DND-41 (cell line): ENCODE measurements at regions not wholly inside any gene's neighbourhood (a gene's known extent, or its start where the extent isn't known, plus 50 kb on each side); places are given as distances from the start of the nearest gene placed in this dataset.

Experiments used
- ATAC-seq: fragments of 200-7000 bp; cut with Tn5 transposase; 3 replicates; pipeline ENCODE4 v1.9.1; 2021; ENCODE audit warnings: low read depth; ENCODE audit not compliant: insufficient read depth
- DNase-seq: peaks from one replicate; pipeline ENCODE4 v3.0.0-alpha.2; 2020
- H2AFZ ChIP-seq: 2 replicates; pipeline ENCODE4 v1.6.0; 2012; ENCODE audit warnings: low read depth, low read length
- H3K27ac ChIP-seq: 2 replicates; pipeline ENCODE4 v1.5.1; 2012; ENCODE audit warnings: low read length, inconsistent platforms
- H3K27me3 ChIP-seq: fragments of 200-600 bp; sonication (generic); 2 replicates; pipeline ENCODE4 v1.6.0; 2012; ENCODE audit warnings: low read length, mild to moderate bottlenecking, inconsistent platforms; ENCODE audit not compliant: insufficient read depth, poor library complexity
- H3K36me3 ChIP-seq: 2 replicates; pipeline ENCODE4 v1.5.1; 2012; ENCODE audit warnings: low read length, inconsistent platforms; ENCODE audit not compliant: insufficient read depth
- H3K4me1 ChIP-seq: 2 replicates; pipeline ENCODE4 v1.5.1; 2012; ENCODE audit warnings: mild to moderate bottlenecking, low read length; ENCODE audit not compliant: insufficient read depth
- H3K4me2 ChIP-seq: 2 replicates; pipeline ENCODE4 v1.6.0; 2012; ENCODE audit warnings: mild to moderate bottlenecking, moderate library complexity, low read length, inconsistent platforms; ENCODE audit not compliant: insufficient read depth
- H3K4me3 ChIP-seq, 2 experiments: fragments of 200-600 bp in 1 of 2; shearing (Covaris generic) in 1 of 2; 2 replicates each; pipeline ENCODE4 v1.5.1; 2012 to 2016; ENCODE audit warnings: inconsistent platforms in 2 of 2, low read length in 2 of 2, mild to moderate bottlenecking in 2 of 2, low read depth in 1 of 2, moderate library complexity in 1 of 2
- H3K79me2 ChIP-seq: 2 replicates; pipeline ENCODE4 v1.6.0; 2012; ENCODE audit warnings: low read length, inconsistent platforms; ENCODE audit not compliant: insufficient read depth
- H3K9ac ChIP-seq: 2 replicates; pipeline ENCODE4 v1.6.0; 2012; ENCODE audit warnings: low read depth, mild to moderate bottlenecking, inconsistent platforms, low read length, moderate library complexity
- H3K9me3 ChIP-seq: 2 replicates; pipeline ENCODE4 v1.5.1; 2012; ENCODE audit warnings: low read length, moderate library complexity, mild to moderate bottlenecking, inconsistent platforms; ENCODE audit not compliant: insufficient read depth, severe bottlenecking
- H4K20me1 ChIP-seq: 2 replicates; pipeline ENCODE4 v1.6.0; 2012; ENCODE audit warnings: low read length; ENCODE audit not compliant: insufficient read depth
- EZH2 ChIP-seq: IDR thresholded peaks from 3 replicates; pipeline ENCODE4 v1.6.1; 2012; ENCODE audit warnings: borderline replicate concordance, low read depth, mild to moderate bottlenecking, moderate library complexity, low read length, inconsistent platforms; ENCODE audit not compliant: severe bottlenecking
- TF ChIP-seq, protein P1 (sequence below): IDR thresholded peaks from 2 replicates; pipeline ENCODE4 v1.5.1; 2012; ENCODE audit warnings: borderline replicate concordance, low read length, moderate library complexity, mild to moderate bottlenecking; ENCODE audit not compliant: poor library complexity, severe bottlenecking; ENCODE audit errors: extremely low read depth

DNA sequence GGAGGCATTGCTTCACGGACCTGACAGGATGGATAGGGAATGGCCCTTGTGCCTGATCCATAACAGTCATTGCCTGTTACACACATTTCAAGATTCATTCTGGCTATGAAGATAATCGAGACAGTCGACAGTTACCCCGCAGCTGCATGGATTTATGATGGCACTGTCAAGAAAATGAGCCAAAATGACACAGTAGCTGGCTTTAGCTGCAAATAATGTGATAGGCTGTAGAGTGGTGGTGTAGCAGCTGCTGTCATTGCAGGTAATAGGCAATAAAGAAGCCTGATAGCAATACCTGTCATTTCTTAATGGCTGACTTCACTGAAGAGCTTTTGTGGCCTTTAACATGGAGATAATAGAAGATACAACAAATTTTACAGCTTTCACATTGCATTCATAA, 1085.2 kb upstream of the ARRDC3 start:
- H3K9me3 ChIP-seq = no peaks in the 10 kb centered on the region
- H3K4me3 ChIP-seq = no peak overlapping the region
- H3K79me2 ChIP-seq = no peaks in the 10 kb centered on the region
- no peak for DNase-seq
- no peaks in the 10 kb centered on the region for H3K27me3 ChIP-seq
- ATAC-seq = no peak
- H2AFZ ChIP-seq = no peak overlapping the region
- no peaks in the 10 kb centered on the region for H3K4me1 ChIP-seq
- H3K36me3 ChIP-seq = no peaks in the 10 kb centered on the region
- no peak overlapping the region for H3K27ac ChIP-seq
- H3K4me2 ChIP-seq = no peak overlapping the region
- H3K9ac ChIP-seq = no peak overlapping the region
- TF ChIP-seq, protein P1, sequence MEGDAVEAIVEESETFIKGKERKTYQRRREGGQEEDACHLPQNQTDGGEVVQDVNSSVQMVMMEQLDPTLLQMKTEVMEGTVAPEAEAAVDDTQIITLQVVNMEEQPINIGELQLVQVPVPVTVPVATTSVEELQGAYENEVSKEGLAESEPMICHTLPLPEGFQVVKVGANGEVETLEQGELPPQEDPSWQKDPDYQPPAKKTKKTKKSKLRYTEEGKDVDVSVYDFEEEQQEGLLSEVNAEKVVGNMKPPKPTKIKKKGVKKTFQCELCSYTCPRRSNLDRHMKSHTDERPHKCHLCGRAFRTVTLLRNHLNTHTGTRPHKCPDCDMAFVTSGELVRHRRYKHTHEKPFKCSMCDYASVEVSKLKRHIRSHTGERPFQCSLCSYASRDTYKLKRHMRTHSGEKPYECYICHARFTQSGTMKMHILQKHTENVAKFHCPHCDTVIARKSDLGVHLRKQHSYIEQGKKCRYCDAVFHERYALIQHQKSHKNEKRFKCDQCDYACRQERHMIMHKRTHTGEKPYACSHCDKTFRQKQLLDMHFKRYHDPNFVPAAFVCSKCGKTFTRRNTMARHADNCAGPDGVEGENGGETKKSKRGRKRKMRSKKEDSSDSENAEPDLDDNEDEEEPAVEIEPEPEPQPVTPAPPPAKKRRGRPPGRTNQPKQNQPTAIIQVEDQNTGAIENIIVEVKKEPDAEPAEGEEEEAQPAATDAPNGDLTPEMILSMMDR = no peak
- no peaks in the 10 kb centered on the region for H4K20me1 ChIP-seq

DNA sequence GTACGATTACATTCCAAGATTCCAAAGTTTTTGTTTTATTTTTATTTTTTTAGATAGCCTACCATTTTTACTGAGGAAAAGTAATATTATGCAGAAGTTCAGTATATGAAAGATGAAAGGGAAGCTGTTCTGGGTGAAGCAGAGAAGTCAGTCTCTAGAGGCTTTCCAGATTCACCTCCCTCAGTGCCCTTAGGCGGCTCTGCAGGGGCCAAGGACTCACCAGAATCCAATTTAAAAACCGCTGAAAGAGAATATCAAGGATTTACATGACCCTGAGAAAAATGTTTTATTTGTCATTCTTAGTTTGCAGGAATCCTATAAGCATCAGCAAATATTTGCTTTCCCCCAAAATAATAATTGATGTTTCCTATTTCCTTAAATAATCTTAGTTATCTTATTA, 1084.6 kb upstream of the ARRDC3 start:
- ATAC-seq (no peak), DNase-seq (no peak)
- Histone ChIP-seq H3K27me3 (no peaks in the 10 kb centered on the region), H3K4me2 (no peak overlapping the region), H3K9ac (no peak overlapping the region), H3K4me3 (no peak overlapping the region), H3K27ac (no peak overlapping the region), H3K9me3 (no peaks in the 10 kb centered on the region), H3K36me3 (no peaks in the 10 kb centered on the region), H2AFZ (no peak overlapping the region), H3K79me2 (no peaks in the 10 kb centered on the region), H3K4me1 (no peaks in the 10 kb centered on the region), H4K20me1 (no peaks in the 10 kb centered on the region)
- no peak for TF ChIP-seq EZH2
- TF ChIP-seq, protein P1 = no peak

DNA sequence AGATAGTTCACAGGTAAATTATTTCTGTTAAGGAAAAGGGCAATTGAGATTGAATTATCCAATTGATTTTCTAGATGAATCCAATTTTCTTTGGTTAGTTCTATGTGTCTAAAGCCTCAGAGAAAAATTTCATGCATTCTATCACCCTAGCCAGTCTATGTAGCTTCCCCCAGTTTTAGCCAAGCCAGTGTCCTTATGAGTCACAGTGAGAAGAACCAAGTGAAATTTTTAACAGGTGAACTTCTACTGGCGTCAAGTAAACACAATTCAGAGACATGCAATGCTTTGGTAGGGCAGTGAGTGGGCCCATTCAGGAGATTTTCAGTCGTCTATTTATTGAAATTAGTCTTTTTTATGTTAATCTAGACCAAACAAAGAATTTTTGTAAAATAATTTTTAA, 1077.4 kb upstream of the ARRDC3 start:
- Histone ChIP-seq H2AFZ (no peak overlapping the region), H4K20me1 (no peaks in the 10 kb centered on the region), H3K27ac (no peak overlapping the region), H3K4me3 (no peak overlapping the region), H3K79me2 (no peaks in the 10 kb centered on the region), H3K27me3 (no peaks in the 10 kb centered on the region), H3K9me3 (no peaks in the 10 kb centered on the region), H3K4me2 (no peak overlapping the region), H3K4me1 (no peaks in the 10 kb centered on the region), H3K36me3 (no peaks in the 10 kb centered on the region), H3K9ac (no peak overlapping the region)
- DNase-seq (no peak), ATAC-seq (no peak)
- no peak for TF ChIP-seq EZH2
- TF ChIP-seq, protein P1 = no peak

DNA sequence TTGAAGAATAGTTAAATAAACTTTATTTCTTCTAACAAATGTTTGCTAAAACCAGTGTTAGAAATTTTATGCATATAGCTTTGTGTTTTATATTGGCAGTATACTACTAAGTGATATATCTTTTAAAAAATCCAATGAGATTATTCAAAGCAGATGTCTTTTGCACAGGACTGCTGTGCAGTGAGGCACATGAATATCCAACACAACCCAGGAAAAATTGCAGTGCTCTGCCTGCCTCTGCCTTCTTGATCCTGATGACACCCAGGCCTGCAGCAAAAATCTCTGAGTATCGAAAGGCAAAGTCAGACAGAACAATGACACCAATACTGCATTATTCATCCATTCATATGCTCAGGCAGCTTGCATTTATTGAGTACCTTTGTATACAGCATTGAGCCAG, 1076.5 kb upstream of the ARRDC3 start:
- Histone ChIP-seq H2AFZ (no peak overlapping the region), H3K4me1 (no peaks in the 10 kb centered on the region), H3K9ac (no peak overlapping the region), H4K20me1 (no peaks in the 10 kb centered on the region), H3K79me2 (no peaks in the 10 kb centered on the region), H3K27ac (no peak overlapping the region), H3K36me3 (no peaks in the 10 kb centered on the region), H3K27me3 (no peaks in the 10 kb centered on the region), H3K4me3 (no peak overlapping the region), H3K9me3 (no peaks in the 10 kb centered on the region), H3K4me2 (no peak overlapping the region)
- no peak for TF ChIP-seq EZH2
- TF ChIP-seq, protein P1 = no peak
- no peak for DNase-seq
- ATAC-seq = no peak
